ENCODE measurements at regions not wholly inside any gene's neighbourhood (a gene's known extent, or its start where the extent isn't known, plus 50 kb on each side); places are given as distances from the start of the nearest gene placed in this dataset.

GRCh38 chr17:13162361-13162760 lies 144.5 kb upstream of the ELAC2 start:
- TF ChIP-seq FOXP2 (optimal IDR thresholded peaks at IDR 0.05; ENCODE audit: control extremely low read depth, extremely low read length, insufficient read depth) (no peak), POLR2AphosphoS5 (IDR thresholded peaks at IDR 0.05; ENCODE audit: borderline replicate concordance, low read depth, low read length) (no peak)
